Body of pancreas (tissue), 4 donors: ENCODE measurements at regions not wholly inside any gene's neighbourhood (a gene's known extent, or its start where the extent isn't known, plus 50 kb on each side); places are given as distances from the start of the nearest gene placed in this dataset.
"Not testable (repeated sequence)": the region's sequence is repeated elsewhere in the genome, so short reads cannot be mapped to it uniquely, and the experiment has no call there.

Experiments
- ATAC-seq: fragments of 150-250 bp; one replicate; pipeline ENCODE4 v1.9.1; 2016
- DNase-seq, 4 donors: peaks; one replicate each; pipeline ENCODE4 v3.0.0-alpha.2; 2019
- H3K27ac ChIP-seq, 4 donors: fragments of 200-600 bp; sonication (generic); 1 replicate in 3 of 4; 2 replicates in 1 of 4; pipeline versions ENCODE4 v1.5.1 to v1.6.1; 2016 to 2019; ENCODE audit warnings: mild to moderate bottlenecking in 1 of 4, mixed read lengths in 1 of 4, moderate library complexity in 1 of 4
- H3K27me3 ChIP-seq, 2 donors: fragments of 200-600 bp; sonication (generic); one replicate each; pipeline ENCODE4 v1.6.0; 2016; ENCODE audit warnings: mild to moderate bottlenecking in 1 of 2
- H3K36me3 ChIP-seq, 2 donors: fragments of 200-600 bp; sonication (generic); replicated peaks in 1 of 2; 2 replicates each; pipeline ENCODE4 v1.5.1; 2016; ENCODE audit warnings: low read depth in 2 of 2; ENCODE audit not compliant: insufficient read depth in 1 of 2
- H3K4me1 ChIP-seq: fragments of 200-600 bp; sonication (generic); one replicate; pipeline ENCODE4 v1.6.0; 2016
- H3K4me3 ChIP-seq, 2 donors: fragments of 200-600 bp; sonication (generic); 1 replicate in 1 of 2; 2 replicates in 1 of 2; pipeline ENCODE4 v1.5.1; 2016 to 2019
- H3K9me3 ChIP-seq, 3 donors: fragments of 200-600 bp; sonication (generic); 1 replicate in 2 of 3; 2 replicates in 1 of 3; pipeline ENCODE4 v1.5.1; 2016
- POLR2A ChIP-seq, 3 donors: fragments of 450-650 bp; IDR thresholded peaks; one replicate each; pipeline ENCODE4 v1.6.1; 2016; ENCODE audit warnings: antibody characterized with exemption in 3 of 3, mild to moderate bottlenecking in 2 of 3
- WGBS, 2 donors: methylation state at CpG; one replicate each; pipeline ENCODE4 v1.1.5; 2017; 5-methylcytosine and 5-hydroxymethylcytosine counted together
- intact Hi-C: fragments of 100-400 bp; cut with DNase I; formaldehyde crosslinking; loops from one replicate; pipeline ENCODE4 v1.15.1; 2023
- TF ChIP-seq, protein P1 (sequence below), 7 experiments: fragments of 450-650 bp in 4 of 7; fragments of 200-600 bp in 3 of 7; sonication (generic) in 3 of 7; IDR thresholded peaks; one replicate each; pipeline ENCODE4 v1.5.1; 2016 to 2019; ENCODE audit warnings: antibody characterized with exemption in 7 of 7

DNA sequence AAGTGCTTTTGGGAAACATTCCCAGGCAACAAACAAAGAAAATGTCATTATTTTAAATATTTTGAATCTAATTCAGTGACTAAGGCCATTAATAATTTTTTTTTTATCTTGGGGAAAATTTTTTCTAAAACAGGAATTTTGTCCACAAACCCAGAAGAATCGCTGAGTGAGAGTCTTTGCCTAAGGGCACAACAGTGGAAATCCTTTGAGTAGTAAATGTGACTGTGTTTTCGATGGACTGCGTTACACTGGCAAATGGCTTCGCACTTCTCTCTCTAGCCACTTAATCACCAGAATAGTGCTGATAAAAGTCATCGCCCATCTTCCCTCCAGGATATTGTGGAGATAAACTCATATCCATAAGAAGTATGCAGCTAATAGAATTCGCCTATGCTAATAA lies 430.3 kb upstream of the AKR1E2 start:
- no peaks in the 10 kb centered on the region for H3K36me3 ChIP-seq
- DNase-seq, result no peak
- intact Hi-C loops, result no loop called here
- H3K4me1 ChIP-seq, result no peaks in the 10 kb centered on the region
- 77 to 89% methylated on average over 6 of the region's 6 CpGs for WGBS, 2 donors
- H3K9me3 ChIP-seq, result no peaks in the 10 kb centered on the region
- ATAC-seq, result no peak
- no peak overlapping the region for H3K4me3 ChIP-seq
- no peak overlapping the region for H3K27ac ChIP-seq
- no peaks in the 10 kb centered on the region for H3K27me3 ChIP-seq
- TF ChIP-seq POLR2A (IDR thresholded peaks at IDR 0.05), result no peak

- H3K4me1 ChIP-seq, H3K36me3 ChIP-seq, DNase-seq, H3K9me3 ChIP-seq, intact Hi-C loops, H3K27ac ChIP-seq, H3K27me3 ChIP-seq, H3K4me3 ChIP-seq, ATAC-seq: not testable (repeated sequence)
- 68 to 87% methylated on average over 3 of the region's 3 CpGs for WGBS, 2 donors
Observed at GRCh38 chr10:4394455-4394854, 431.6 kb upstream of the AKR1E2 start.

DNA sequence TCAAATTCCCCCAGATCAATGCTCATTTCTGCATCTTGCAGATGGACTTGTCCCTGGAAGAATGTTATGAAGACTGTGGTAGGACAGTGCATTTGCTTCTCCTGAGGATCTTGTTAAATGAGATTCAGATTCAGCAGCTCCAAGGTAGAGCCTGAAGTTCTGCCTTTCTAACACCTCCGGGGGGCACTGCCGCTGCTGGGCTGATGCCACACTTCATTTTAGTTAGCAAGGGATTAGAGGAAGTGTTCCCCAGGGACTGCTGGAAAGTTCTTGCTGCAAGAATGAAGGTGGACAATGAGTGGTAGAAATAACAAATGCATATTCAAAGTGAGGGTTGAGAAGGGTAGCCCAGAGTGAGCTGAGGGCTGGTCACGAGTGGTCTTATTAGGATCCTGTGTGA lies 434.3 kb upstream of the AKR1E2 start:
- intact Hi-C loops, result no loop called here
- Histone ChIP-seq H3K27ac (no peak overlapping the region), H3K4me3 (no peak overlapping the region), H3K27me3 (no peaks in the 10 kb centered on the region), H3K4me1 (no peaks in the 10 kb centered on the region), H3K36me3 (no peaks in the 10 kb centered on the region), H3K9me3 (no peaks in the 10 kb centered on the region)
- no peak for TF ChIP-seq POLR2A (IDR thresholded peaks at IDR 0.05)
- TF ChIP-seq, protein P1, sequence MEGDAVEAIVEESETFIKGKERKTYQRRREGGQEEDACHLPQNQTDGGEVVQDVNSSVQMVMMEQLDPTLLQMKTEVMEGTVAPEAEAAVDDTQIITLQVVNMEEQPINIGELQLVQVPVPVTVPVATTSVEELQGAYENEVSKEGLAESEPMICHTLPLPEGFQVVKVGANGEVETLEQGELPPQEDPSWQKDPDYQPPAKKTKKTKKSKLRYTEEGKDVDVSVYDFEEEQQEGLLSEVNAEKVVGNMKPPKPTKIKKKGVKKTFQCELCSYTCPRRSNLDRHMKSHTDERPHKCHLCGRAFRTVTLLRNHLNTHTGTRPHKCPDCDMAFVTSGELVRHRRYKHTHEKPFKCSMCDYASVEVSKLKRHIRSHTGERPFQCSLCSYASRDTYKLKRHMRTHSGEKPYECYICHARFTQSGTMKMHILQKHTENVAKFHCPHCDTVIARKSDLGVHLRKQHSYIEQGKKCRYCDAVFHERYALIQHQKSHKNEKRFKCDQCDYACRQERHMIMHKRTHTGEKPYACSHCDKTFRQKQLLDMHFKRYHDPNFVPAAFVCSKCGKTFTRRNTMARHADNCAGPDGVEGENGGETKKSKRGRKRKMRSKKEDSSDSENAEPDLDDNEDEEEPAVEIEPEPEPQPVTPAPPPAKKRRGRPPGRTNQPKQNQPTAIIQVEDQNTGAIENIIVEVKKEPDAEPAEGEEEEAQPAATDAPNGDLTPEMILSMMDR (IDR thresholded peaks at IDR 0.05), result no peak
- WGBS, 2 donors, result 55 to 68% methylated on average over 3 of the region's 3 CpGs
- DNase-seq (no peak), ATAC-seq (no peak)

DNA sequence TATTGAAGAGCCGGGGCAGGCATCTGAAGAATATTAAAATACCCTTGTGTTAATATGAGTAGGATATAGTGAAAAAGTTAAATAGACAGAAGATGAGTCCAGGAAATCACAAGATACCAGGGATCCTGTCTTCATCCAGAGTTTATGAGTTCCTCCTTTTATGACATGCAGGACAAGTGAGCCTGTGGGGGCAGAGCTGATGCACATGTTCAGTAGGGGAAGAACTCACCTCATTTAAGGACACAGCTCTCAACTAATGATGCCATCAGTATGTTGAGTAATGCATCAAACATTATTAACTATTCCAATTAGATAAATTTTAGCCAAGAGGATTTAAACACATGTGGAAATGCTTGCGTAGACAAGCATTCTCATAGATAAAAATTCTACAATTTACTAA lies 435.8 kb upstream of the AKR1E2 start:
- no peaks in the 10 kb centered on the region for H3K27me3 ChIP-seq
- DNase-seq (no peak), ATAC-seq (no peak)
- no peaks in the 10 kb centered on the region for H3K36me3 ChIP-seq
- TF ChIP-seq, protein P1 (IDR thresholded peaks at IDR 0.05), result no peak
- no peak for TF ChIP-seq POLR2A (IDR thresholded peaks at IDR 0.05)
- no peaks in the 10 kb centered on the region for H3K4me1 ChIP-seq
- no peak overlapping the region for H3K27ac ChIP-seq
- H3K4me3 ChIP-seq, result no peak overlapping the region
- H3K9me3 ChIP-seq, result no peaks in the 10 kb centered on the region
- WGBS, 2 donors, result 84 to 88% methylated on average over 2 of the region's 2 CpGs
- intact Hi-C loops, result no loop called here

GRCh38 chr10:4385231-4385870 lies 440.7 kb upstream of the AKR1E2 start:
- no peak for DNase-seq
- TF ChIP-seq, protein P1 (IDR thresholded peaks at IDR 0.05), result no peak
- TF ChIP-seq POLR2A (IDR thresholded peaks at IDR 0.05), result no peak
- 58 to 69% methylated on average over 7 of the region's 7 CpGs for WGBS, 2 donors
- no peak overlapping the region for H3K27ac ChIP-seq
- no peak overlapping the region for H3K4me3 ChIP-seq
- no peaks in the 10 kb centered on the region for H3K9me3 ChIP-seq
- H3K4me1 ChIP-seq, result no peaks in the 10 kb centered on the region
- no peaks in the 10 kb centered on the region for H3K36me3 ChIP-seq
- no peak for ATAC-seq
- intact Hi-C loops, result no loop called here
- H3K27me3 ChIP-seq, result no peaks in the 10 kb centered on the region

DNA sequence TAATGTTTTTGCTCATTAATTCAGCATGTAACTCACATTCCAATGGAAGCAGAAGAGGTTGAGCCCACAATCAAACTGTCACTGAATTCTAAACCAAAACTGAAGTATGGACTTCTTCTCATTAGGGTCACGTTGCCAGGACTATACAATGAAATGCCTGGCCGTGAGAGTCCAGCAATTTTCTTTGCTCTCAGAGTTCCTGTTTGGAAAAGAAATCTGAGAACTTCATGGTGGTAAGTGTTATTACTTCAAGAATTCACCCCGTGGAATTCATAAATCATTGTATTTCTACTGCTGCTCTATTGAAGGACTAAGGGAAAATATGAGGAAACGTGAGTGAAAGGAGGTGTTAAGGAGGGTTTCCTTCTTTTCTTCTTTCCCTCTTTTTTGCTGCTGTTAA lies 441.8 kb upstream of the AKR1E2 start:
- intact Hi-C loops, result no loop called here
- no peak for DNase-seq
- Histone ChIP-seq H3K36me3 (no peaks in the 10 kb centered on the region), H3K27ac (no peak overlapping the region), H3K27me3 (no peaks in the 10 kb centered on the region), H3K9me3 (no peaks in the 10 kb centered on the region), H3K4me3 (no peak overlapping the region), H3K4me1 (no peaks in the 10 kb centered on the region)
- no peak for TF ChIP-seq POLR2A (IDR thresholded peaks at IDR 0.05)
- TF ChIP-seq, protein P1 (IDR thresholded peaks at IDR 0.05), result no peak
- WGBS, 2 donors, result 14 to 23% methylated on average over 4 of the region's 4 CpGs
- no peak for ATAC-seq
